ENCODE measurements at regions not wholly inside any gene's neighbourhood (a gene's known extent, or its start where the extent isn't known, plus 50 kb on each side); places are given as distances from the start of the nearest gene placed in this dataset.

DNA sequence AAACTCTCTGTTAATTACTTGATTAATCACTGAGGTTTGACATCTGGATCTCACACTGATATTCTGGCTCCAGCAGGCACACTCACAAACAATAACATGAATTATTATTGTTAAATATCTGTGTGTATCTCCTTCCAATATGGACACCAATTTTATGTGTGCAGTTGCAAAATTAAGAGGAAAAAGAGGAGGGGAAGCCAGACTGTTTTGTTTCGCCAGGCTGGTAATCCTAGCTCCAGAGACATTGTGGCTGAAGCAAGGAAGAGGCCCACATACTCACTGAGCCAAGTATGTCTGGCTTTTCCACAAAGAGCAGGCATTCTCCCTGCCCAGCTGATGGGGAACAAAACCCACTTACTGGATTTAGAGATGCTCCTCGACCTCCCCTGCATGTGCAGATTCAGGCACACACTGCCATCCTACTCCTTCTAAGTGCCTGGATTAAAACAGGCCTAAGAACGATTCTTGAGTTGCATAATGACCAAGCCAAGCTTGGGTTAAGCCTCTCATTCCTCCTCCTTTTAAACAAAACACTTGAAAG lies 181.9 kb downstream of the ESM1 start:
- TF ChIP-seq, protein P1, sequence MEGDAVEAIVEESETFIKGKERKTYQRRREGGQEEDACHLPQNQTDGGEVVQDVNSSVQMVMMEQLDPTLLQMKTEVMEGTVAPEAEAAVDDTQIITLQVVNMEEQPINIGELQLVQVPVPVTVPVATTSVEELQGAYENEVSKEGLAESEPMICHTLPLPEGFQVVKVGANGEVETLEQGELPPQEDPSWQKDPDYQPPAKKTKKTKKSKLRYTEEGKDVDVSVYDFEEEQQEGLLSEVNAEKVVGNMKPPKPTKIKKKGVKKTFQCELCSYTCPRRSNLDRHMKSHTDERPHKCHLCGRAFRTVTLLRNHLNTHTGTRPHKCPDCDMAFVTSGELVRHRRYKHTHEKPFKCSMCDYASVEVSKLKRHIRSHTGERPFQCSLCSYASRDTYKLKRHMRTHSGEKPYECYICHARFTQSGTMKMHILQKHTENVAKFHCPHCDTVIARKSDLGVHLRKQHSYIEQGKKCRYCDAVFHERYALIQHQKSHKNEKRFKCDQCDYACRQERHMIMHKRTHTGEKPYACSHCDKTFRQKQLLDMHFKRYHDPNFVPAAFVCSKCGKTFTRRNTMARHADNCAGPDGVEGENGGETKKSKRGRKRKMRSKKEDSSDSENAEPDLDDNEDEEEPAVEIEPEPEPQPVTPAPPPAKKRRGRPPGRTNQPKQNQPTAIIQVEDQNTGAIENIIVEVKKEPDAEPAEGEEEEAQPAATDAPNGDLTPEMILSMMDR (IDR thresholded peaks at IDR 0.05) = no peak
- TF ChIP-seq POLR2A (IDR thresholded peaks at IDR 0.05) = no peak

All from lower leg skin (tissue), 3 donors.